SJSA1 (cell line): ENCODE measurements at regions not wholly inside any gene's neighbourhood (a gene's known extent, or its start where the extent isn't known, plus 50 kb on each side); places are given as distances from the start of the nearest gene placed in this dataset.

Source experiments
- DNase-seq, 2 experiments: peaks; one replicate each; pipeline ENCODE4 v3.0.0-alpha.2; 2015 to 2020; ENCODE audit warnings: low spot score in 2 of 2, low read depth in 1 of 2
- H3K27ac ChIP-seq: fragments of 250-450 bp; sonication (Bioruptor Pico); 2 replicates; pipeline ENCODE4 v1.5.1; 2020; ENCODE audit warnings: mild to moderate bottlenecking, moderate library complexity
- H3K27me3 ChIP-seq: fragments of 250-450 bp; sonication (Bioruptor Pico); replicated peaks from 2 replicates; pipeline ENCODE4 v1.5.1; 2020; ENCODE audit warnings: mild to moderate bottlenecking, moderate library complexity
- H3K36me3 ChIP-seq: fragments of 250-450 bp; sonication (Bioruptor Pico); 2 replicates; pipeline ENCODE4 v1.5.1; 2020; ENCODE audit warnings: mild to moderate bottlenecking
- H3K4me1 ChIP-seq: fragments of 250-450 bp; sonication (Bioruptor Pico); replicated peaks from 2 replicates; pipeline ENCODE4 v1.6.1; 2021; ENCODE audit warnings: mild to moderate bottlenecking
- H3K4me3 ChIP-seq: fragments of 250-450 bp; sonication (Bioruptor Pico); 2 replicates; pipeline ENCODE4 v1.5.1; 2020; ENCODE audit warnings: mild to moderate bottlenecking
- H3K9me3 ChIP-seq: fragments of 250-450 bp; sonication (Bioruptor Pico); replicated peaks from 2 replicates; pipeline ENCODE4 v1.5.1; 2020; ENCODE audit warnings: mild to moderate bottlenecking

- Histone ChIP-seq H3K4me1 (no peaks in the 10 kb centered on the region), H3K36me3 (no peaks in the 10 kb centered on the region), H3K9me3 (no peaks in the 10 kb centered on the region), H3K27ac (no peak overlapping the region), H3K4me3 (no peak overlapping the region), H3K27me3 (no peaks in the 10 kb centered on the region)
- DNase-seq, result no peak
These were observed 55.2 kb downstream of the FOS start for GRCh38 chr14:75333606-75334548.

- H3K36me3 ChIP-seq, result no peaks in the 10 kb centered on the region
- H3K9me3 ChIP-seq, result no peaks in the 10 kb centered on the region
- H3K27ac ChIP-seq, result no peak overlapping the region
- no peak for DNase-seq
- H3K4me3 ChIP-seq, result no peak overlapping the region
- no peaks in the 10 kb centered on the region for H3K4me1 ChIP-seq
- no peaks in the 10 kb centered on the region for H3K27me3 ChIP-seq
These were observed 56.0 kb downstream of the FOS start for GRCh38 chr14:75334549-75335051.

DNA sequence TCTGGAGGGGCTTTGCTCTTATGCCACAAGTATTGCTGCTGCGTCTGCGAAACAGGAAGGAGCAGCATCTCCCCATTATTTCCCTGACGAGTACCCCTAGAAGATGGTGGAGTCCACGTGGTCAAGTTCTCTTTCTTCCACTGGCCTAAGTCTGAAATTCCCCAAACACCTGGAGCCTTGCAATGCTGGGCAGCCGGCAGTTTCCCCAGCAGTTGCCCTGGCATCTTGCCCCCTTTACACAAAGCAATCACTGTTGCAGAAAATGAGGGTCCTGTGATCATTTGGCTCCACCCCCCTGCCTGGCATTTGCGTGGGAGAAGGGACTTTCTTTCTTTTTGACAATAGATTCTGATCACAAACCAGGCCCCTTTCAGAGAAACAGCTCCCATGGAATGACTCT lies 56.9 kb downstream of the FOS start:
- no peaks in the 10 kb centered on the region for H3K27me3 ChIP-seq
- H3K4me3 ChIP-seq, result no peak overlapping the region
- no peaks in the 10 kb centered on the region for H3K4me1 ChIP-seq
- no peak for DNase-seq
- H3K9me3 ChIP-seq, result no peaks in the 10 kb centered on the region
- no peaks in the 10 kb centered on the region for H3K36me3 ChIP-seq
- no peak overlapping the region for H3K27ac ChIP-seq

DNA sequence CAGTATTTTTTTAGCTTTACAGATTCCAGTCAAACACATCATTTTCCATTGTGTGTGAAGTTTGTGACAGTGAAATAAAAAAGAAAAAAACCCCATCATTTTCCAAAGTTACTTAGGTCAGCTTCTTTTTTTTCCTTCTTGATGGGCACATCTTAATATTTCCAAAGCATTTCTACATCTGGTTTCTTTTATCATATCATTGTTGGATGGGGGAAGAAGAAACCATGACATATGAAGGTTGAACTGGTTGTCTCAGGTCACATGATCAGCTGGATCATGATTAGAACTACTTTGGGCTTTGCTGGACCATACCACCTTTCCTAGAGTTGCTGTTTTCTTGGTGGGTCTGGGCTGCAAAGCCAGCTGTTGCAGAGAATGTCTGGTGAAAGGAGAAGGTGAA lies 59.8 kb downstream of the FOS start:
- no peaks in the 10 kb centered on the region for H3K9me3 ChIP-seq
- H3K4me1 ChIP-seq, result no peaks in the 10 kb centered on the region
- H3K27me3 ChIP-seq, result no peaks in the 10 kb centered on the region
- no peak overlapping the region for H3K4me3 ChIP-seq
- H3K27ac ChIP-seq, result no peak overlapping the region
- no peaks in the 10 kb centered on the region for H3K36me3 ChIP-seq
- DNase-seq, result no peak

DNA sequence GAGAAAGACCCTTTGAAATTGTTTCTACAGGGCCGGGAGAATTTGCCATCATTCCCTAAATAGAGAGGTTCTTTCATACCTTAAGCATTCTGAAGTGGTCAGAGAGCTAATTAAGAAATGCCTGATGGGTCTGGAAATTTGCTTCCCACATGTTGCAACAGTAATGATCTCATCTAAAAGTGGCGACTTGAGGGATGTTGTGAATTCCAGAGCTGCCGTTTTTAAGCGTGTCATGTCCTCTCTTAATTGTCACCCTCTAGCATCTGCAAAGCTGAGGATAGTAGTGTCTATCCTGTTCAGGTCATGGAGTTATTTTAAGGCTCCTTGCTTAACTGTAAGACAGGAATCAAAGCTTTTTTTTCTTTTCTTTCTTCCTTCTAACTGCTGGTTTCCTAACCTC lies 60.4 kb downstream of the FOS start:
- Histone ChIP-seq H3K4me3 (no peak overlapping the region), H3K27ac (no peak overlapping the region), H3K9me3 (no peaks in the 10 kb centered on the region), H3K36me3 (no peaks in the 10 kb centered on the region), H3K4me1 (no peaks in the 10 kb centered on the region), H3K27me3 (no peaks in the 10 kb centered on the region)
- no peak for DNase-seq

DNA sequence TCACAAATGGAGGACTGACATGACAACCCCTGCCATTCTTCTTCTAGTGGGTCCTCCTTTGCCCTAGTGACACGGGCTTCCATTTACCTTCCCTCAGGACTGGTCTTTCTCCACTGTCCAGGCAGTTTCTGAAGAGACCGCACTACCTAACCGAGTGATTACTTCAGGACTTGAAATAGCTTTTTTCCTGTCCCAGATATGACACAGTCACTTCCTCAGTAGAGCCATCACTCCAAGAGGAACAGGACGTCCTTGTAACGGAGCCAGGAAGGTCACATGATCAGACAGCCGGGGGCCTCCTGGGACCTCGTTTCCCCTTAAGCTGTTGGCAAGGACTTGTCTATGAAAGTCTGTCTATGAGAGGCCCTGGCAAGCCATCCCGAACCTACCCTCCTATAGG lies 62.3 kb downstream of the FOS start:
- no peak overlapping the region for H3K27ac ChIP-seq
- no peak overlapping the region for H3K4me3 ChIP-seq
- H3K36me3 ChIP-seq, result no peaks in the 10 kb centered on the region
- DNase-seq, result no peak
- H3K4me1 ChIP-seq, result no peaks in the 10 kb centered on the region
- H3K9me3 ChIP-seq, result no peaks in the 10 kb centered on the region
- H3K27me3 ChIP-seq, result no peaks in the 10 kb centered on the region

DNA sequence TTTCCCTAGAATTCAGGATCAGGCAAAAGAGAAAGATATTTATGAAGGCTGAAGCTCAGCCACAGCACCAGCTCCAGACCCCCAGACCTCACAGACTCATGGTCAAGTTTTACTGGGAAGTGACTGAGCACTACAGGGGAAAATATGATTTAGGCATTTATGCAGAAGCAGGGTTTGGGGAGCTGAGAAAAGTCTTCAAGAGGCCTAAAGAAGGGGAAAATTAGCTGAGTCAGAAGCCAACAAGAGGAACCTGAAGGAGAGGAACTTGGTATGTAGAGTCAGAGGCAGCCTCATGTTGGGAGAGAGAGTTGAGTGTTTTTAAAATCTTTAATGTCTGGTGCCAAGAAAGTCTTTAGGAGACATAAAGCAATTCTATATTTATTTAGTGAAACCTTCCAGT lies 63.0 kb downstream of the FOS start:
- H3K4me1 ChIP-seq, result no peaks in the 10 kb centered on the region
- no peak for DNase-seq

DNA sequence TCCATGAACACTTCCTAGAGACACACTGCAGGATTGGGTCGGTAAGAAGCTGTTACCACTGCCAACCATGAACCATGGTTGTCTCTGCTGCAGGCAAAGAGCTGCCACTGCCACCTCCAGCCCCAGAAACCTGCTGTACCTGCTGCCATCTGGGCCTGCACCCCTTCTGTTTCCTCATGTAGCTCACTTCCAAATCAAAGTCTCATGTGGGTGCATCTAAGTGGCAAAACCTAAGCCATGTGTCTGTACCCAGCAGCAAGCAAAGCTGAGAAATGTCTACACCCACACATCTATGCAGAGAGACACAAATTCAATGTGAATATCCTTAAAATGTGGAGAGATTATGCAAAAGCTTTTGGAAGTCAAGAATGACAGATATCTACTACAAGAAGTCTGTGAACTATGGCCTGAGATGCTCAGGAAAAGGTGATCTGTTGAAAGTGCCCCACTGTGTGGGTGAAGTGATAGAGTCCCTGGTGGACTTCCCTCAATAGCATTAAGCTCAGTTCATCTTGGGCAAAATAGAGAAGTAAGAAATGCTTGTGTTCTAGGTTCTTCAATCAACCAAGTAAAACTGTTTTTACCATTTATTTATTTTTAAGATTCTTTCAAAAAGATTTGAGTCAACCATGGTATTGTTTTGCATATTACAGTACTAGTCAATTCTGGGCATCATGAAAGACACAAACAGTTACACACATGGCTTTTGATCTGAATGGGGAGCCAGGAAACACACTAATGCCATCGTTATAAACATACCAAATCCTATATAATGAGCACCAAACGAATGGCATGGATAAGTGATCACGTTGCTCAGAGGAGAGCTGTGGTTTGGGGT lies 64.4 kb downstream of the FOS start:
- H3K27ac ChIP-seq, result no peak overlapping the region
- no peaks in the 10 kb centered on the region for H3K27me3 ChIP-seq
- H3K4me3 ChIP-seq, result no peak overlapping the region
- H3K9me3 ChIP-seq, result no peaks in the 10 kb centered on the region
- no peak for DNase-seq
- H3K4me1 ChIP-seq, result no peaks in the 10 kb centered on the region
- H3K36me3 ChIP-seq, result no peaks in the 10 kb centered on the region

More for the DNA sequence above, 63.0 kb downstream of the FOS start:
- H3K9me3 ChIP-seq, result no peaks in the 10 kb centered on the region
- no peak overlapping the region for H3K27ac ChIP-seq
- H3K27me3 ChIP-seq, result no peaks in the 10 kb centered on the region
- H3K4me3 ChIP-seq, result no peak overlapping the region
- no peaks in the 10 kb centered on the region for H3K36me3 ChIP-seq

GRCh38 chr14:75343911-75344310 lies 65.3 kb downstream of the FOS start:
- no peak overlapping the region for H3K27ac ChIP-seq
- no peak for DNase-seq
- no peaks in the 10 kb centered on the region for H3K36me3 ChIP-seq
- no peaks in the 10 kb centered on the region for H3K9me3 ChIP-seq
- H3K4me3 ChIP-seq, result no peak overlapping the region
- H3K4me1 ChIP-seq, result no peaks in the 10 kb centered on the region
- no peaks in the 10 kb centered on the region for H3K27me3 ChIP-seq

DNA sequence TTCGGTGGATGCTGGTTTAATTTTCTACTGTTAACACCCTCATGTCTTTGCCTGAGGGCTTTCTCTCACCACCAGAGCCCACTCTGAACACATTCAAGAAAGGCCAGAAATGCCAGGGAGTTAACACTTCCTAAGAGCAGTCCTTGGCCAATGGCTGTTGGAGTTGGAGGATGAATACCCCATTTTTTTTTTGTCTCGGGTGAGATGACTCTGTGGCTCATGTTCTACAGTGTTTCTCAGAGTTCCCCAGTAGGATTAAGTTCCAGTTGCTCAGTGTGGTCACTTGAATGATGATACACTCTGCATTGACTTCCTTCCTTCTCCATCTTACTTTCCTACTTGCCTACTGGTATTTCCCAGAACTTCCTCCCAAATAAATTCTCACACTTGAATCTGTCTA lies 65.8 kb downstream of the FOS start:
- Histone ChIP-seq H3K27me3 (no peaks in the 10 kb centered on the region), H3K4me1 (no peaks in the 10 kb centered on the region), H3K27ac (no peak overlapping the region), H3K36me3 (no peaks in the 10 kb centered on the region), H3K4me3 (no peak overlapping the region), H3K9me3 (no peaks in the 10 kb centered on the region)
- no peak for DNase-seq

DNA sequence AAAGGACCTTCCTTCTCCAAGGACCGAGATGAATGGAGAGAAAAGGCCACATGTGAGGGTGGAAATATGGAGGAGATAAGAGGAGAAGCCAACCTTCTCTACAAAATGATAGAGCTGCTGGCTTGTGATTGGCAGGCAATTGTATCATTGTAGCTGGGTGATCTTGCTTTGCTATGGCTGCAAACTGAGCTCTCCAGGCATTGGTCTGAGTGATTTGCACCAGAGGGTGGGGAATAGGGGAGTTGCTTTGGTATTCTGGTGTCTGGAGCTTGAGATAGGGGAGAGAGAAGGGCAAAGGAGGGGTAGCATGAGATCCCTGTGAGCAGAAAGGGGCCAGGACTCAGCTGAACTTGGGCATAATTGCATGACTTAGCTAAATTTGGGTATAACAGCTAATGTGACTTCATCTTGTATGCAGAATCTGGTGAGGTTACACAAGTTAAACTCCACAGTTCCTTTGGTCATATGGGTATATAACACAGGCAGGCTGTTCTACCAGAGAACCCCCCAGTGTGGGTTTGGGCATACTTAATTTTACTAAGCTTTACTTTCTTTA lies 72.0 kb downstream of the FOS start:
- no peaks in the 10 kb centered on the region for H3K4me1 ChIP-seq
- no peak for DNase-seq
- no peak overlapping the region for H3K27ac ChIP-seq
- no peaks in the 10 kb centered on the region for H3K9me3 ChIP-seq
- H3K4me3 ChIP-seq, result no peak overlapping the region
- no peaks in the 10 kb centered on the region for H3K36me3 ChIP-seq
- no peaks in the 10 kb centered on the region for H3K27me3 ChIP-seq

- Histone ChIP-seq H3K27ac (no peak overlapping the region), H3K4me1 (no peaks in the 10 kb centered on the region), H3K36me3 (no peaks in the 10 kb centered on the region), H3K27me3 (no peaks in the 10 kb centered on the region), H3K9me3 (no peaks in the 10 kb centered on the region), H3K4me3 (no peak overlapping the region)
- no peak for DNase-seq
These were observed 68.7 kb upstream of the JDP2 start for GRCh38 chr14:75359098-75359497.

GRCh38 chr14:75361041-75361440 lies 66.8 kb upstream of the JDP2 start:
- no peaks in the 10 kb centered on the region for H3K4me1 ChIP-seq
- no peaks in the 10 kb centered on the region for H3K27me3 ChIP-seq
- no peaks in the 10 kb centered on the region for H3K36me3 ChIP-seq
- H3K9me3 ChIP-seq, result no peaks in the 10 kb centered on the region
- DNase-seq, result no peak
- H3K27ac ChIP-seq, result no peak overlapping the region
- H3K4me3 ChIP-seq, result no peak overlapping the region
